ENCODE measurements at regions not wholly inside any gene's neighbourhood (a gene's known extent, or its start where the extent isn't known, plus 50 kb on each side); places are given as distances from the start of the nearest gene placed in this dataset.

- no peak for DNase-seq
Observed at GRCh38 chr5:124581738-124582560, 164.5 kb downstream of the ZNF608 start.

GRCh38 chr5:124580925-124581737 is 165.3 kb downstream of the ZNF608 start:
- DNase-seq: no peak

- DNase-seq: no peak
Observed at GRCh38 chr5:124580512-124580911, 165.9 kb downstream of the ZNF608 start.

GRCh38 chr5:124576848-124577409 is 169.5 kb downstream of the ZNF608 start:
- no peak for DNase-seq

GRCh38 chr5:124575725-124576124 is 170.7 kb downstream of the ZNF608 start:
- DNase-seq: no peak

- DNase-seq: no peak
Observed at GRCh38 chr5:124574521-124575436, 171.7 kb downstream of the ZNF608 start.

- DNase-seq: no peak
Observed at GRCh38 chr5:124572971-124573370, 173.5 kb downstream of the ZNF608 start.

- no peak for DNase-seq
Observed at GRCh38 chr5:124570285-124571035, 176.0 kb downstream of the ZNF608 start.

GRCh38 chr5:124566875-124567450 is 179.5 kb downstream of the ZNF608 start:
- no peak for DNase-seq

GRCh38 chr5:124561451-124561850 is 185.0 kb downstream of the ZNF608 start:
- no peak for DNase-seq

- no peak for DNase-seq
Observed at GRCh38 chr5:124560370-124560769, 186.1 kb downstream of the ZNF608 start.

GRCh38 chr5:124557761-124558160 is 188.7 kb downstream of the ZNF608 start:
- no peak for DNase-seq

- DNase-seq: no peak
Observed at GRCh38 chr5:124554746-124555578, 191.5 kb downstream of the ZNF608 start.

- no peak for DNase-seq
Observed at GRCh38 chr5:124553911-124554310, 192.5 kb downstream of the ZNF608 start.

GRCh38 chr5:124552526-124552925 is 193.9 kb downstream of the ZNF608 start:
- no peak for DNase-seq

- DNase-seq: no peak
Observed at GRCh38 chr5:124551939-124552279, 194.5 kb downstream of the ZNF608 start.

GRCh38 chr5:124550731-124551130 is 195.7 kb downstream of the ZNF608 start:
- no peak for DNase-seq

GRCh38 chr5:124549891-124550436 is 196.5 kb downstream of the ZNF608 start:
- no peak for DNase-seq

- no peak for DNase-seq
Observed at GRCh38 chr5:124546643-124547042, 199.8 kb downstream of the ZNF608 start.

GRCh38 chr5:124544366-124545055 is 201.9 kb downstream of the ZNF608 start:
- DNase-seq: no peak
